Neural progenitor cell (in vitro differentiated cells): ENCODE measurements at regions not wholly inside any gene's neighbourhood (a gene's known extent, or its start where the extent isn't known, plus 50 kb on each side); places are given as distances from the start of the nearest gene placed in this dataset.

Source experiments
- EZH2 ChIP-seq: fragments of 200-600 bp; sonication (generic); IDR thresholded peaks from 2 replicates; pipeline ENCODE4 v1.6.1; 2017; ENCODE audit warnings: antibody characterized with exemption, mild to moderate bottlenecking, moderate library complexity
- TF ChIP-seq, protein P1 (sequence below): fragments of 200-600 bp; sonication (generic); IDR thresholded peaks from 2 replicates; pipeline ENCODE4 v1.5.1; 2017; ENCODE audit warnings: antibody characterized with exemption, mild to moderate bottlenecking

GRCh38 chrX:39465467-39465866 is 632.3 kb downstream of the BCOR start:
- TF ChIP-seq, protein P1, sequence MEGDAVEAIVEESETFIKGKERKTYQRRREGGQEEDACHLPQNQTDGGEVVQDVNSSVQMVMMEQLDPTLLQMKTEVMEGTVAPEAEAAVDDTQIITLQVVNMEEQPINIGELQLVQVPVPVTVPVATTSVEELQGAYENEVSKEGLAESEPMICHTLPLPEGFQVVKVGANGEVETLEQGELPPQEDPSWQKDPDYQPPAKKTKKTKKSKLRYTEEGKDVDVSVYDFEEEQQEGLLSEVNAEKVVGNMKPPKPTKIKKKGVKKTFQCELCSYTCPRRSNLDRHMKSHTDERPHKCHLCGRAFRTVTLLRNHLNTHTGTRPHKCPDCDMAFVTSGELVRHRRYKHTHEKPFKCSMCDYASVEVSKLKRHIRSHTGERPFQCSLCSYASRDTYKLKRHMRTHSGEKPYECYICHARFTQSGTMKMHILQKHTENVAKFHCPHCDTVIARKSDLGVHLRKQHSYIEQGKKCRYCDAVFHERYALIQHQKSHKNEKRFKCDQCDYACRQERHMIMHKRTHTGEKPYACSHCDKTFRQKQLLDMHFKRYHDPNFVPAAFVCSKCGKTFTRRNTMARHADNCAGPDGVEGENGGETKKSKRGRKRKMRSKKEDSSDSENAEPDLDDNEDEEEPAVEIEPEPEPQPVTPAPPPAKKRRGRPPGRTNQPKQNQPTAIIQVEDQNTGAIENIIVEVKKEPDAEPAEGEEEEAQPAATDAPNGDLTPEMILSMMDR, result no peak
- TF ChIP-seq EZH2, result no peak
